Panc1 (cell line): ENCODE measurements at regions not wholly inside any gene's neighbourhood (a gene's known extent, or its start where the extent isn't known, plus 50 kb on each side); places are given as distances from the start of the nearest gene placed in this dataset.

Source experiments
- ATAC-seq: fragments of 200-7000 bp; cut with Tn5 transposase; 2 replicates; pipeline ENCODE4 v1.9.1; 2020; ENCODE audit warnings: mild to moderate bottlenecking, moderate library complexity
- BruUV-seq: library from RNA; stranded (reverse); fragments of 400-500 nt; replicated peaks from 2 replicates; lab custom pipeline; 2021; lab: Mats Ljungman, UMichigan
- CTCF ChIA-PET: fragments of 300-600 bp; sonication (Branson Sonifier 250); formaldehyde crosslinking; loops from one replicate; lab custom pipeline; 2022; ENCODE audit warnings: antibody characterized with exemption; lab: Charles Lee
- POLR2A ChIA-PET: fragments of 300-600 bp; sonication (Branson Sonifier 250); formaldehyde crosslinking; loops from one replicate; lab custom pipeline; 2022; ENCODE audit warnings: antibody characterized with exemption; lab: Charles Lee
- DNase-seq: peaks from one replicate; pipeline ENCODE4 v3.0.0-alpha.2; 2010; ENCODE audit warnings: low read depth, low spot score
- H3K27ac ChIP-seq: 2 replicates; pipeline ENCODE4 v1.5.1; 2011; ENCODE audit warnings: mild to moderate bottlenecking, low read length, inconsistent platforms
- H3K27me3 ChIP-seq: fragments of 200-500 bp; sonication (Bioruptor generic); 2 replicates; pipeline ENCODE4 v1.6.0; 2014; ENCODE audit warnings: low read length, inconsistent platforms; ENCODE audit not compliant: control insufficient read depth, insufficient read depth
- H3K36me3 ChIP-seq: fragments of 200-500 bp; sonication (Bioruptor generic); 2 replicates; pipeline ENCODE4 v1.5.1; 2014; ENCODE audit warnings: inconsistent platforms, mild to moderate bottlenecking, low read length, moderate library complexity; ENCODE audit not compliant: control insufficient read depth, insufficient read depth
- H3K4me1 ChIP-seq: 2 replicates; pipeline ENCODE4 v1.5.1; 2011; ENCODE audit warnings: inconsistent platforms, mild to moderate bottlenecking, low read length, moderate library complexity; ENCODE audit not compliant: control insufficient read depth, insufficient read depth
- H3K4me3 ChIP-seq, 2 experiments: 2 replicates each; pipeline ENCODE4 v1.5.1; 2011 to 2012; ENCODE audit warnings: low read depth in 2 of 2, low read length in 2 of 2, mild to moderate bottlenecking in 2 of 2, inconsistent platforms in 1 of 2, moderate library complexity in 1 of 2
- H3K9me3 ChIP-seq: fragments of 200-500 bp; sonication (Bioruptor generic); 2 replicates; pipeline ENCODE4 v1.5.1; 2014; ENCODE audit warnings: low read depth, mild to moderate bottlenecking, inconsistent platforms, low read length, moderate library complexity; ENCODE audit not compliant: control insufficient read depth, insufficient read depth
- CTCF ChIP-seq: fragments of 450-650 bp; IDR thresholded peaks from 2 replicates; pipeline ENCODE4 v1.5.1; 2017; ENCODE audit warnings: mild to moderate bottlenecking
- POLR2AphosphoS5 ChIP-seq: IDR thresholded peaks from 2 replicates; pipeline ENCODE4 v1.6.1; 2012; ENCODE audit warnings: mild to moderate bottlenecking, low read depth, low read length, moderate library complexity
- REST ChIP-seq, 2 experiments: IDR thresholded peaks; 2 replicates each; pipeline ENCODE4 v1.6.1; 2011 to 2012; ENCODE audit warnings: low read depth in 2 of 2, control low read depth in 1 of 2, low read length in 1 of 2, mild to moderate bottlenecking in 1 of 2, moderate library complexity in 1 of 2; ENCODE audit not compliant: insufficient read depth in 1 of 2
- SIN3A ChIP-seq: IDR thresholded peaks from 2 replicates; pipeline ENCODE4 v1.6.1; 2012; ENCODE audit warnings: low read depth, mild to moderate bottlenecking, low read length, moderate library complexity, borderline replicate concordance; ENCODE audit not compliant: insufficient read depth
- TCF7L2 ChIP-seq: IDR thresholded peaks from 2 replicates; pipeline ENCODE4 v1.6.1; 2011; ENCODE audit warnings: mild to moderate bottlenecking, low read depth, low read length, inconsistent platforms
- in situ Hi-C: cut with HindIII; loops from 2 replicates; pipeline ENCODE4 v1.10.0; 2016; ENCODE audit warnings: low sequenced_read_pairs, low pct_unique_long_range_greater_than_20kb
- intact Hi-C: fragments of 100-400 bp; cut with micrococcal nuclease; formaldehyde crosslinking; loops from one replicate; pipeline ENCODE4 v1.10.0; 2022; ENCODE audit not compliant: unreplicated experiment

GRCh38 chr7:53431901-53432300, 396.5 kb downstream of the POM121L12 start:
- BruUV-seq: no TSS peak

GRCh38 chr7:53437336-53437735, 401.9 kb downstream of the POM121L12 start:
- Histone ChIP-seq H3K4me1 (no peaks in the 10 kb centered on the region), H3K9me3 (peaks cover 3% of the 10 kb centered on the region; the same call in 1 of the 2 replicates), H3K27ac (no peak overlapping the region), H3K36me3 (no peaks in the 10 kb centered on the region), H3K4me3 (no peak overlapping the region), H3K27me3 (no peaks in the 10 kb centered on the region)
- in situ Hi-C loops (no loop called here), intact Hi-C loops (no loop called here)
- ChIA-PET CTCF (no interaction called here), POLR2A (no interaction called here)
- DNase-seq (no peak), ATAC-seq (no peak)
- no TSS peak for BruUV-seq
- TF ChIP-seq TCF7L2 (no peak), REST (IDR thresholded peaks at IDR 0.05; ENCODE audit: insufficient read depth in 1 of 2, low read depth in 2 of 2, low read length in 1 of 2) (no peak)

More at GRCh38 chr7:53431901-53432300, 396.5 kb downstream of the POM121L12 start:
- no peaks in the 10 kb centered on the region for H3K4me1 ChIP-seq
- no peak overlapping the region for H3K27ac ChIP-seq
- no peaks in the 10 kb centered on the region for H3K27me3 ChIP-seq
- CTCF ChIA-PET: no interaction called here
- in situ Hi-C loops (no loop called here), intact Hi-C loops (no loop called here)
- TF ChIP-seq CTCF: no peak
- no peak for TF ChIP-seq POLR2AphosphoS5
- TF ChIP-seq TCF7L2: no peak
- no peak for TF ChIP-seq REST (IDR thresholded peaks at IDR 0.05; ENCODE audit: insufficient read depth in 1 of 2, low read depth in 2 of 2, low read length in 1 of 2)
- no peak for TF ChIP-seq SIN3A
- peaks cover 4% of the 10 kb centered on the region; the same call in 1 of the 2 replicates for H3K9me3 ChIP-seq
- ATAC-seq: no peak
- no peak for DNase-seq
- POLR2A ChIA-PET: no interaction called here
- H3K36me3 ChIP-seq: no peaks in the 10 kb centered on the region
- H3K4me3 ChIP-seq: no peak overlapping the region
